ENCODE measurements at regions not wholly inside any gene's neighbourhood (a gene's known extent, or its start where the extent isn't known, plus 50 kb on each side); places are given as distances from the start of the nearest gene placed in this dataset.

- intact Hi-C loops (cut with DNase I) = loop anchor here (10.0 kb wide), 2 partner anchors 671 to 741 kb away; no protein-coding TSS in a partner anchor
- Histone ChIP-seq H3K27ac (no peak overlapping the region), H3K27me3 (replicated peaks; ENCODE audit: insufficient read depth) (no peaks in the 10 kb centered on the region), H3K4me1 (replicated peaks) (no peaks in the 10 kb centered on the region), H3K4me3 (no peak overlapping the region), H3K9me3 (no peaks in the 10 kb centered on the region), H3K36me3 (no peaks in the 10 kb centered on the region)
- DNase-seq (ENCODE audit: low spot score) = no peak
- WGBS = 92% methylated on average over 6 of the region's 6 CpGs
- no peak for TF ChIP-seq POLR2AphosphoS5 (IDR thresholded peaks at IDR 0.05)
Measured at GRCh38 chr5:7073666-7074065, 322.3 kb upstream of the ADCY2 start.

DNA sequence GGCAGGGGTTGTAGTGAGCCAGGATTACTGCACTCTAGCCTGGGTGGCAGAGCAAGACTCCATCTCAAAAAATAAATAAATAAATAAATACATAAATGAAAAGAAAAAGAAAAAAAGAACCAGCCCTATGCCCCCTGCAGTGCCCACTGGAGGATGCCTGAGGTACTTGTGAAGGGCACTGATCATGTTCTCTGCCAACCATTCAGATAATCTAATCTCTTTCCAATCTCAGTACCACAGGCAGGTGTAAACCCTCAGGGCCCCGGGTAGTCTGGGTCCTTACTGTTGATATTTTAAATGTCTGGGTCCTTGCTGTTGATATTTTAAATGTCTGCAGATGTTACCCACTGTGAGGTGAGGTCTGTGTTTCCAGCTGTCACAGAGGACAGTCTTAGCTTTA is 321.8 kb upstream of the ADCY2 start:
- no peak overlapping the region for H3K27ac ChIP-seq
- no peaks in the 10 kb centered on the region for H3K27me3 ChIP-seq (replicated peaks; ENCODE audit: insufficient read depth)
- no peak for DNase-seq (ENCODE audit: low spot score)
- no peaks in the 10 kb centered on the region for H3K36me3 ChIP-seq
- no peak overlapping the region for H3K4me3 ChIP-seq
- 41% methylated on average over 1 of the region's 1 CpG for WGBS
- intact Hi-C loops (cut with DNase I) = loop anchor here (10.0 kb wide), 2 partner anchors 671 to 741 kb away; no protein-coding TSS in a partner anchor
- TF ChIP-seq POLR2A (IDR thresholded peaks at IDR 0.05) = no peak
- TF ChIP-seq, protein P1, sequence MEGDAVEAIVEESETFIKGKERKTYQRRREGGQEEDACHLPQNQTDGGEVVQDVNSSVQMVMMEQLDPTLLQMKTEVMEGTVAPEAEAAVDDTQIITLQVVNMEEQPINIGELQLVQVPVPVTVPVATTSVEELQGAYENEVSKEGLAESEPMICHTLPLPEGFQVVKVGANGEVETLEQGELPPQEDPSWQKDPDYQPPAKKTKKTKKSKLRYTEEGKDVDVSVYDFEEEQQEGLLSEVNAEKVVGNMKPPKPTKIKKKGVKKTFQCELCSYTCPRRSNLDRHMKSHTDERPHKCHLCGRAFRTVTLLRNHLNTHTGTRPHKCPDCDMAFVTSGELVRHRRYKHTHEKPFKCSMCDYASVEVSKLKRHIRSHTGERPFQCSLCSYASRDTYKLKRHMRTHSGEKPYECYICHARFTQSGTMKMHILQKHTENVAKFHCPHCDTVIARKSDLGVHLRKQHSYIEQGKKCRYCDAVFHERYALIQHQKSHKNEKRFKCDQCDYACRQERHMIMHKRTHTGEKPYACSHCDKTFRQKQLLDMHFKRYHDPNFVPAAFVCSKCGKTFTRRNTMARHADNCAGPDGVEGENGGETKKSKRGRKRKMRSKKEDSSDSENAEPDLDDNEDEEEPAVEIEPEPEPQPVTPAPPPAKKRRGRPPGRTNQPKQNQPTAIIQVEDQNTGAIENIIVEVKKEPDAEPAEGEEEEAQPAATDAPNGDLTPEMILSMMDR (IDR thresholded peaks at IDR 0.05) = no peak
- no peaks in the 10 kb centered on the region for H3K9me3 ChIP-seq
- no peaks in the 10 kb centered on the region for H3K4me1 ChIP-seq (replicated peaks)

DNA sequence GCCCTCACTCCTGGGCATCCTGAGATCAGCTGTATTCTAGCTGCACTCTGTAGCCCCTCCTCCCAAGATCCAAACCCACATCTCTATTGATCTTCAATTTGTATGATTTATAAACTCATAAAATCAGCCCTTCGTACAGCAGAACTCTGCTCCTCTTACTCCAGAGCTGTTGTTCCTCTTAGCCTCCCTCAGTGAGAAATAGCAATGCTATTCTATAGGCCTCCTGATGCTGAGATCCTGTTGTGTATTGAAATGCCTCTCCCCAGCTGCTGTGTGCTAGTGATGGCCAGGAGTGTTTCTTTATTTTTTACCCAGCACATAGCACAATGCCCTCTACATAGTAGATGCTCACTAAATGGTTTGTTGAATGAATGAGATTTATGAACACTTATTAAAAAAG is 320.5 kb upstream of the ADCY2 start:
- Histone ChIP-seq H3K4me1 (replicated peaks) (no peaks in the 10 kb centered on the region), H3K27me3 (replicated peaks; ENCODE audit: insufficient read depth) (no peaks in the 10 kb centered on the region), H3K36me3 (no peaks in the 10 kb centered on the region), H3K4me3 (no peak overlapping the region), H3K9me3 (no peaks in the 10 kb centered on the region), H3K27ac (no peak overlapping the region)
- WGBS = 71% methylated on average over 1 of the region's 1 CpG
- no peak for TF ChIP-seq POLR2A (IDR thresholded peaks at IDR 0.05)
- TF ChIP-seq, protein P1 (IDR thresholded peaks at IDR 0.05) = no peak
- no peak for TF ChIP-seq POLR2AphosphoS5 (IDR thresholded peaks at IDR 0.05)
- intact Hi-C loops (cut with DNase I) = loop anchor here (5.0 to 10.0 kb wide), 3 partner anchors 317 to 739 kb away; no protein-coding TSS in a partner anchor
- no peak for DNase-seq (ENCODE audit: low spot score)

GRCh38 chr5:7078101-7078500 is 317.8 kb upstream of the ADCY2 start:
- Histone ChIP-seq H3K36me3 (no peaks in the 10 kb centered on the region), H3K27me3 (replicated peaks; ENCODE audit: insufficient read depth) (no peaks in the 10 kb centered on the region), H3K9me3 (no peaks in the 10 kb centered on the region), H3K27ac (no peak overlapping the region), H3K4me1 (replicated peaks) (no peaks in the 10 kb centered on the region), H3K4me3 (no peak overlapping the region)
- WGBS = 87% methylated on average over 6 of the region's 6 CpGs
- TF ChIP-seq POLR2AphosphoS5 (IDR thresholded peaks at IDR 0.05) (no peak), POLR2A (IDR thresholded peaks at IDR 0.05) (no peak)
- TF ChIP-seq, protein P1 (IDR thresholded peaks at IDR 0.05) = no peak
- no peak for DNase-seq (ENCODE audit: low spot score)
- intact Hi-C loops (cut with DNase I) = loop anchor here (5.0 to 10.0 kb wide), 3 partner anchors 314 to 737 kb away; no protein-coding TSS in a partner anchor

- TF ChIP-seq POLR2A (IDR thresholded peaks at IDR 0.05) = no peak
- no peak for TF ChIP-seq POLR2AphosphoS5 (IDR thresholded peaks at IDR 0.05)
- TF ChIP-seq, protein P1 (IDR thresholded peaks at IDR 0.05) = peak in 2 of 4 experiments; percentile 31 to 32
- no peaks in the 10 kb centered on the region for H3K4me1 ChIP-seq (replicated peaks)
- H3K27me3 ChIP-seq (replicated peaks; ENCODE audit: insufficient read depth) = no peaks in the 10 kb centered on the region
- H3K36me3 ChIP-seq = no peaks in the 10 kb centered on the region
- H3K27ac ChIP-seq = no peak overlapping the region
- intact Hi-C loops (cut with DNase I) = loop anchor here (5.0 to 10.0 kb wide), 3 partner anchors 313 to 736 kb away; no protein-coding TSS in a partner anchor
- DNase-seq (ENCODE audit: low spot score) = no peak
- H3K4me3 ChIP-seq = no peak overlapping the region
- WGBS = 48% methylated on average over 9 of the region's 9 CpGs
- no peaks in the 10 kb centered on the region for H3K9me3 ChIP-seq
Measured at GRCh38 chr5:7078901-7079300, 317.0 kb upstream of the ADCY2 start.

Measured in prostate gland (tissue), 2 donors.